ENCODE measurements at regions not wholly inside any gene's neighbourhood (a gene's known extent, or its start where the extent isn't known, plus 50 kb on each side); places are given as distances from the start of the nearest gene placed in this dataset.

DNA sequence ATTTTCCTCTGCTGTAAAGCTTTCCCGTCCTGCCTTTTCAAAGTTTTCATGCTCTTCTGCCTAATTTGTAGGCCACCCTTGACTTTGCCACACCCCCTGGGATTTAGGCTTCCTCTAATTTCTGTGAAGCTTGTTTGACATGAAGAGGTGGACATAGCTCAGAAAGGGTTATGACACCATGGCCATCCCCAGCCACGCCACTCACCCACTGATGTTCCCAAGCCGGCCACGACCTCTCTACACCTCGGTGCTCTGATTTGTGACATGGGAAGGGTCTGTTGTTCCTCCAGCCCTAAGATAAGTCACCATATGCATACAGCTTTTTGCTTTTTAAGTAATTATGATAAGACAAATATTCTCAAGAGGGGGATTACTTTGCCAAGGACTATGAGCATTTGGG is 139.5 kb downstream of the BARX1 start:
- Histone ChIP-seq H3K4me1 (ENCODE audit: control insufficient read depth in 1 of 2, low read depth in 2 of 2) (no peaks in the 10 kb centered on the region), H3K36me3 (no peaks in the 10 kb centered on the region), H3K4me3 (no peak overlapping the region), H3K27ac (no peak overlapping the region), H3K9me3 (no peaks in the 10 kb centered on the region), H3K27me3 (replicated peaks; ENCODE audit: insufficient read depth) (no peaks in the 10 kb centered on the region)
- TF ChIP-seq, protein P1, sequence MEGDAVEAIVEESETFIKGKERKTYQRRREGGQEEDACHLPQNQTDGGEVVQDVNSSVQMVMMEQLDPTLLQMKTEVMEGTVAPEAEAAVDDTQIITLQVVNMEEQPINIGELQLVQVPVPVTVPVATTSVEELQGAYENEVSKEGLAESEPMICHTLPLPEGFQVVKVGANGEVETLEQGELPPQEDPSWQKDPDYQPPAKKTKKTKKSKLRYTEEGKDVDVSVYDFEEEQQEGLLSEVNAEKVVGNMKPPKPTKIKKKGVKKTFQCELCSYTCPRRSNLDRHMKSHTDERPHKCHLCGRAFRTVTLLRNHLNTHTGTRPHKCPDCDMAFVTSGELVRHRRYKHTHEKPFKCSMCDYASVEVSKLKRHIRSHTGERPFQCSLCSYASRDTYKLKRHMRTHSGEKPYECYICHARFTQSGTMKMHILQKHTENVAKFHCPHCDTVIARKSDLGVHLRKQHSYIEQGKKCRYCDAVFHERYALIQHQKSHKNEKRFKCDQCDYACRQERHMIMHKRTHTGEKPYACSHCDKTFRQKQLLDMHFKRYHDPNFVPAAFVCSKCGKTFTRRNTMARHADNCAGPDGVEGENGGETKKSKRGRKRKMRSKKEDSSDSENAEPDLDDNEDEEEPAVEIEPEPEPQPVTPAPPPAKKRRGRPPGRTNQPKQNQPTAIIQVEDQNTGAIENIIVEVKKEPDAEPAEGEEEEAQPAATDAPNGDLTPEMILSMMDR (IDR thresholded peaks at IDR 0.05), result no peak
- no peak for DNase-seq (ENCODE audit: low spot score)
- ATAC-seq (ENCODE audit: insufficient number of reproducible peaks, low FRiP score, low read depth), result no peak

DNA sequence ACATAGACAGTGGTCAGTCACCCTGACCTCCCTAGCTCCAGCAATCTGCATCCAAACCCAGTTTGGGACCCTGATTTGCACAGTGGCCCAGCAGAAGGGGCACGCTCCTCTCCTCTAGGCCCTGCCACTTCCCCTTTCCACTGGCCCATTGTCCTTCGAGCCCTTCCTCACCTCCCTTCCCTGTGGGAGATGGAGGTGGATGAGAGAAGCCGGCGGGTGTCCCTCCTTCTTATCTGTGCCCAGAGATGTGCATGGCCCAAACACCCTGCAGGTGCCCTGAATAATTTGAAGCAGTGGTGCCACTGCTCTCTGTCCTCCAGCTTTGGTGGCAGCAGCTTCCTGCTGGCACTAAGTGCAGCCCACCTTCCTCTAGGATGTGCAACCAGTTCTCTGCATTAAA is 140.0 kb downstream of the BARX1 start:
- TF ChIP-seq, protein P1 (IDR thresholded peaks at IDR 0.05), result no peak
- Histone ChIP-seq H3K4me1 (ENCODE audit: control insufficient read depth in 1 of 2, low read depth in 2 of 2) (no peaks in the 10 kb centered on the region), H3K27me3 (replicated peaks; ENCODE audit: insufficient read depth) (no peaks in the 10 kb centered on the region), H3K27ac (no peak overlapping the region), H3K36me3 (no peaks in the 10 kb centered on the region), H3K9me3 (no peaks in the 10 kb centered on the region), H3K4me3 (no peak overlapping the region)
- DNase-seq (ENCODE audit: low spot score) (no peak), ATAC-seq (ENCODE audit: insufficient number of reproducible peaks, low FRiP score, low read depth) (no peak)

DNA sequence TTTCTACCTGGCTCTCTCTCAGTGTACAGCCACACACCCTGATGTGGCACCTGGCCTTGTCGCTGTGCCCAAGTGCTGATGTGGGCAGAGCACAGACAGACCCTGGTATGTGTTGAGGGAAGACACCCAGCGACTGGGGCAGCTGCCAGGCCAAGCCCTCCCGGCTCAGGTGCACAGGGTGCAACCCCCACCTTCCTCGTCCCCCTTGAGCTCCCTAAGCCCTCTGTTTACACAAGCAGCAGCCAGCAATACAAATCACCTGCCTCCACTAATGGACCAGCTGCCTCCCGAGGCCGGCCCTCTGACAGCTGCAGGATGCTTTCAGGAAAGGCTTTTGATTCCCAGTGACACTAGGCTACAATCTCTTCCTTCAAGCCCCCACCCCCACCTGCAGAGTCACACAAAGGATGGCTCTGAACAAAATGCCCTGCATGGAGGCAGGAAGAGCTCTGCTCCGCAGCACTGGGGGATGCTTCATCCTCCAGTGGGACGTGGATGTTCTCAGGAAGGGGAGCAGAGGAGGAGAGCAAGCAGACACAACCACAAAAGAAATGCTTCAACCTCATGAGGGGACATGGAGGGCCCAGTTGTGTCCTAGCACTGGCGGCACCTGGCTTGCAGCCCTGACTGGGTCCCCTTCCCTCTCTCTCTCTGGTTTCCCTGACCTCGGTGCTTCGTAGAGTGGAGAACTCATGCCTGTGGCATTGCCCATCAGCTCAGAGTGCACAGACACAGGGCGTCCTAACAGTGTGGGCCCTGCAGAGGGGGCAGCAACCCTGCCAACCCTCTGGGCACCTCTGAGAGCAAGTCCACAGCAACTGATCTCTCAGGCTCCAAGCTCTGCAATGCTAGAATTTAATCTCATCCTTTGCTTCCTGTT is 140.8 kb downstream of the BARX1 start:
- H3K27me3 ChIP-seq (replicated peaks; ENCODE audit: insufficient read depth), result no peaks in the 10 kb centered on the region
- H3K36me3 ChIP-seq, result no peaks in the 10 kb centered on the region
- no peak for ATAC-seq (ENCODE audit: insufficient number of reproducible peaks, low FRiP score, low read depth)
- no peak overlapping the region for H3K27ac ChIP-seq
- TF ChIP-seq, protein P1 (IDR thresholded peaks at IDR 0.05), result no peak
- no peak overlapping the region for H3K4me3 ChIP-seq
- DNase-seq (ENCODE audit: low spot score), result no peak
- H3K9me3 ChIP-seq, result no peaks in the 10 kb centered on the region
- H3K4me1 ChIP-seq (ENCODE audit: control insufficient read depth in 1 of 2, low read depth in 2 of 2), result no peaks in the 10 kb centered on the region

DNA sequence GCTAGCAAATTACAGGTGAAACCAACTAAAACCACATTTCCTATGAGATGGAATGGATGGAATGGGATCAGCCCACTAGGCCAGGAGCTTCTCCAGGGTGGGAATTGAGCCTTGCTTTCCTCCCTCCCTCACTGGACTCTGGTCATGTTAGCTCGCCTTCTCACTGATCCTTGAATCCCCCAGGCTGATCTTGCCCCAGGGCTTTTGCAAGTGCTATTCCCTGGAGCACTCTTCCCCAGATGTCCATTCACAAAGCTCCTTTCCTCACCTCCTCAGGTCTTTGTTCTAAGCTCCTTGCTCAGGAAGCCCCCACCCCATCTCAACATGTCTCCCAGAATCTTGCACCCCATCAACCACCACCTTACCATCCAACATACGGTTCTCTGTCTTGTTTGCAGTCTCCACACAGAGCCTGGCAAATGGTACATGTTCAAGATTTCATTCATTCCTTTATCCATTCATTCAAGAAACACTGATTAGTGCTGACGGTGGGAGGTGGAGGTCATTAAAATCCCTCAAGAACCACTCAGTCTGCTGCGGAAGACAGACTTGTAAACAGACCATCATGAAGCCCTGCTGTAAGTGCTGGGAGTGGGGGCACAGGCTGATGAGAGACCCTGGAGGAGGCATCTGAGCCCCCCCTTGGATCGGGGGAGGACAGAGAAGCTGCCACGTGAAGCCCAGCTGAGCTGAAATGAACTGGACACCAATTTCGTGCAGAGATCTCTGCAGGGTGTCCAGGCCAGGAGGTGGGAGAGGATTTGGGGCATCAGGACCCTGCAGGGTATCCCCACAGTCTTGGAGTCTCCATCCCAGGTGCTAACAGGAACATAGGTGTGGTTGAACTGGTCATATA is 141.7 kb downstream of the BARX1 start:
- no peaks in the 10 kb centered on the region for H3K36me3 ChIP-seq
- H3K4me3 ChIP-seq, result no peak overlapping the region
- TF ChIP-seq, protein P1 (IDR thresholded peaks at IDR 0.05), result no peak
- H3K27ac ChIP-seq, result no peak overlapping the region
- ATAC-seq (ENCODE audit: insufficient number of reproducible peaks, low FRiP score, low read depth), result no peak
- no peaks in the 10 kb centered on the region for H3K4me1 ChIP-seq (ENCODE audit: control insufficient read depth in 1 of 2, low read depth in 2 of 2)
- H3K9me3 ChIP-seq, result no peaks in the 10 kb centered on the region
- no peak for DNase-seq (ENCODE audit: low spot score)
- no peaks in the 10 kb centered on the region for H3K27me3 ChIP-seq (replicated peaks; ENCODE audit: insufficient read depth)

DNA sequence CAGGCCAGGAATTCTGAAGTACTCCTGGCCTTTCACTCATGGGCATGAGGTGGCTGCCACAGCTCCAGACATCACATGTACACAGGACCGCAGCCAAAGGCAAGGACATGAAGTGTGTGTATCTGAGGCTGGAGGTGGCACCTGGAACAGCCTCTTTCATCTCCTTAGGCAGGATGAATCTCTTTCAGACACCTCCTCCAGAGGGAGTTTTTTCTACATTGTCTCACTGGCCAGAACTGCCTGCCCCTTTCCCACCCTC is 142.8 kb downstream of the BARX1 start:
- Histone ChIP-seq H3K4me3 (no peak overlapping the region), H3K27ac (no peak overlapping the region), H3K36me3 (no peaks in the 10 kb centered on the region), H3K27me3 (replicated peaks; ENCODE audit: insufficient read depth) (no peaks in the 10 kb centered on the region), H3K4me1 (ENCODE audit: control insufficient read depth in 1 of 2, low read depth in 2 of 2) (no peaks in the 10 kb centered on the region), H3K9me3 (no peaks in the 10 kb centered on the region)
- DNase-seq (ENCODE audit: low spot score) (no peak), ATAC-seq (ENCODE audit: insufficient number of reproducible peaks, low FRiP score, low read depth) (no peak)
- TF ChIP-seq, protein P1 (IDR thresholded peaks at IDR 0.05), result no peak
